H9 (cell line): ENCODE measurements at regions not wholly inside any gene's neighbourhood (a gene's known extent, or its start where the extent isn't known, plus 50 kb on each side); places are given as distances from the start of the nearest gene placed in this dataset.

ENCODE experiments used
- DNase-seq: peaks from one replicate; pipeline ENCODE4 v3.0.0-alpha.2; 2017
- H2AFZ ChIP-seq: one replicate; pipeline ENCODE4 v1.6.1; 2013; ENCODE audit warnings: mild to moderate bottlenecking, low read length, control low read depth, moderate library complexity
- H2AK5ac ChIP-seq: 2 replicates; pipeline ENCODE4 v1.6.1; 2013; ENCODE audit warnings: low read length, control low read depth, mixed read lengths; ENCODE audit not compliant: insufficient read length
- H2BK120ac ChIP-seq: one replicate; pipeline ENCODE4 v1.6.1; 2013; ENCODE audit warnings: low read depth, mild to moderate bottlenecking, low read length, control low read depth, inconsistent platforms; ENCODE audit not compliant: poor library complexity, severe bottlenecking
- H2BK12ac ChIP-seq: 2 replicates; pipeline ENCODE4 v1.6.1; 2013; ENCODE audit warnings: low read length, control low read depth, mixed read lengths, low read depth; ENCODE audit not compliant: insufficient read length
- H2BK15ac ChIP-seq: 2 replicates; pipeline ENCODE4 v1.6.1; 2013; ENCODE audit warnings: low read depth, low read length, control low read depth
- H2BK20ac ChIP-seq: one replicate; pipeline ENCODE4 v1.6.1; 2013; ENCODE audit warnings: low read depth, mild to moderate bottlenecking, low read length, control low read depth, inconsistent platforms; ENCODE audit not compliant: poor library complexity, severe bottlenecking
- H2BK5ac ChIP-seq: 2 replicates; pipeline ENCODE4 v1.6.1; 2013; ENCODE audit warnings: low read length, control low read depth, mixed read lengths; ENCODE audit not compliant: insufficient read length
- H3K14ac ChIP-seq: 2 replicates; pipeline ENCODE4 v1.6.1; 2013; ENCODE audit warnings: low read length, control low read depth; ENCODE audit not compliant: insufficient read depth
- H3K18ac ChIP-seq: 2 replicates; pipeline ENCODE4 v1.6.1; 2013; ENCODE audit warnings: low read depth, mild to moderate bottlenecking, mixed read lengths, low read length, control low read depth; ENCODE audit not compliant: insufficient read length
- H3K23ac ChIP-seq: 2 replicates; pipeline ENCODE4 v1.6.1; 2013; ENCODE audit warnings: low read length, control low read depth, mixed read lengths, low read depth; ENCODE audit not compliant: insufficient read length
- H3K23me2 ChIP-seq: 2 replicates; pipeline ENCODE4 v1.6.1; 2013; ENCODE audit warnings: low read depth, mild to moderate bottlenecking, mixed read lengths, low read length, control low read depth; ENCODE audit not compliant: insufficient read length, poor library complexity, severe bottlenecking
- H3K27ac ChIP-seq: 2 replicates; pipeline ENCODE4 v1.5.1; 2013; ENCODE audit warnings: low read length, control low read depth, mixed read lengths, low read depth; ENCODE audit not compliant: insufficient read length
- H3K27me3 ChIP-seq: 2 replicates; pipeline ENCODE4 v1.6.1; 2013; ENCODE audit warnings: low read length, control low read depth, inconsistent platforms; ENCODE audit not compliant: insufficient read depth
- H3K4ac ChIP-seq: 2 replicates; pipeline ENCODE4 v1.6.1; 2013; ENCODE audit warnings: low read depth, mild to moderate bottlenecking, control low read depth, inconsistent platforms, low read length, moderate library complexity
- H3K4me1 ChIP-seq: 2 replicates; pipeline ENCODE4 v1.6.1; 2013; ENCODE audit warnings: low read length, control low read depth, inconsistent platforms; ENCODE audit not compliant: insufficient read depth
- H3K4me2 ChIP-seq: 2 replicates; pipeline ENCODE4 v1.6.1; 2013; ENCODE audit warnings: low read length, control low read depth, mixed read lengths; ENCODE audit not compliant: insufficient read length, insufficient read depth
- H3K56ac ChIP-seq: 2 replicates; pipeline ENCODE4 v1.6.1; 2013; ENCODE audit warnings: low read depth, mild to moderate bottlenecking, mixed read lengths, low read length, control low read depth; ENCODE audit not compliant: insufficient read length
- H3K79me1 ChIP-seq: 2 replicates; pipeline ENCODE4 v1.6.1; 2013; ENCODE audit warnings: low read depth, mild to moderate bottlenecking, moderate library complexity, low read length, control low read depth, inconsistent platforms; ENCODE audit not compliant: insufficient read depth, poor library complexity, severe bottlenecking
- H3K79me2 ChIP-seq: 2 replicates; pipeline ENCODE4 v1.6.1; 2013; ENCODE audit warnings: low read length, control low read depth, inconsistent platforms; ENCODE audit not compliant: insufficient read depth
- H3K9ac ChIP-seq: 2 replicates; pipeline ENCODE4 v1.6.1; 2013; ENCODE audit warnings: low read length, control low read depth, mixed read lengths; ENCODE audit not compliant: insufficient read length; ENCODE audit errors: extremely low read depth
- H3K9me3 ChIP-seq: one replicate; pipeline ENCODE4 v1.6.1; 2013; ENCODE audit warnings: low read depth, low read length, inconsistent platforms; ENCODE audit not compliant: control insufficient read depth
- H3T11ph ChIP-seq: one replicate; pipeline ENCODE4 v1.6.1; 2013; ENCODE audit warnings: mild to moderate bottlenecking, low read length, control low read depth, inconsistent platforms
- H4K20me1 ChIP-seq: one replicate; pipeline ENCODE4 v1.6.1; 2013; ENCODE audit not compliant: control insufficient read depth, insufficient read length, insufficient read depth
- H4K5ac ChIP-seq: 2 replicates; pipeline ENCODE4 v1.6.1; 2013; ENCODE audit warnings: low read depth, mild to moderate bottlenecking, mixed read lengths, low read length, control low read depth; ENCODE audit not compliant: insufficient read length
- H4K8ac ChIP-seq: replicated peaks from 2 replicates; pipeline ENCODE4 v1.6.1; 2013; ENCODE audit warnings: low read length, control low read depth, mixed read lengths, low read depth; ENCODE audit not compliant: insufficient read length
- H4K91ac ChIP-seq: 2 replicates; pipeline ENCODE4 v1.6.1; 2013; ENCODE audit warnings: low read depth, mild to moderate bottlenecking, moderate library complexity, mixed read lengths, low read length, control low read depth; ENCODE audit not compliant: insufficient read length
- H3K27ac Mint-ChIP-seq, 3 experiments: 2 replicates in 2 of 3; 3 replicates in 1 of 3; pipeline ENCODE4 v1.8.0; 2020 to 2021; ENCODE audit warnings: mixed read lengths in 3 of 3, mild to moderate bottlenecking in 1 of 3, moderate library complexity in 1 of 3
- H3K27me3 Mint-ChIP-seq: 2 replicates; pipeline ENCODE4 v1.8.0; 2021; ENCODE audit warnings: low read depth, mild to moderate bottlenecking, moderate library complexity, mixed read lengths
- H3K36me3 Mint-ChIP-seq, 3 experiments: 2 replicates in 2 of 3; 3 replicates in 1 of 3; pipeline ENCODE4 v1.8.0; 2020 to 2021; ENCODE audit warnings: low read depth in 3 of 3, mixed read lengths in 3 of 3; ENCODE audit not compliant: insufficient read depth in 1 of 3
- H3K4me1 Mint-ChIP-seq, 2 experiments: 2 replicates each; pipeline ENCODE4 v1.8.0; 2020; ENCODE audit warnings: mixed read lengths in 2 of 2
- H3K4me3 Mint-ChIP-seq, 2 experiments: 2 replicates in 1 of 2; 3 replicates in 1 of 2; pipeline ENCODE4 v1.8.0; 2020 to 2021; ENCODE audit warnings: mild to moderate bottlenecking in 2 of 2, mixed read lengths in 2 of 2, moderate library complexity in 1 of 2
- H3K9me3 Mint-ChIP-seq, 2 experiments: 2 replicates in 1 of 2; 3 replicates in 1 of 2; pipeline ENCODE4 v1.8.0; 2020; ENCODE audit warnings: mild to moderate bottlenecking in 2 of 2, mixed read lengths in 2 of 2, moderate library complexity in 1 of 2
- WGBS: extraction: QIAGEN DNeasy Blood & Tissue Kit; methylation state at CpG from one replicate; pipeline ENCODE4 v1.1.7; 2013; ENCODE audit warnings: missing lambda C conversion rate, low lambda C conversion rate, mixed read lengths; ENCODE audit not compliant: insufficient read length; ENCODE audit errors: extremely low coverage; 5-methylcytosine and 5-hydroxymethylcytosine counted together
- TF ChIP-seq, protein P1 (sequence below): fragments of 200-600 bp; sonication (generic); conservative IDR thresholded peaks from 3 replicates; pipeline ENCODE4 v1.8.0; 2021; ENCODE audit warnings: antibody characterized with exemption, mild to moderate bottlenecking

- Histone ChIP-seq H3K4ac (no peak overlapping the region), H3K79me1 (no peaks in the 10 kb centered on the region), H3K56ac (no peak overlapping the region), H3K23ac (no peak overlapping the region), H3K23me2 (no peaks in the 10 kb centered on the region), H3K14ac (no peak overlapping the region), H2BK5ac (no peak overlapping the region), H3K9me3 (no peaks in the 10 kb centered on the region), H3K27me3 (no peaks in the 10 kb centered on the region), H3K4me2 (no peak overlapping the region), H3K9ac (no peak overlapping the region), H3K79me2 (no peaks in the 10 kb centered on the region), H3K4me1 (peaks cover 4% of the 10 kb centered on the region), H2BK12ac (no peak overlapping the region), H2BK20ac (no peak overlapping the region), H3K27ac (no peak overlapping the region), H2BK15ac (no peak overlapping the region), H4K5ac (no peak overlapping the region), H3K18ac (no peak overlapping the region), H4K20me1 (no peaks in the 10 kb centered on the region), H2BK120ac (no peak overlapping the region), H3T11ph (no peak overlapping the region), H2AFZ (no peak overlapping the region), H4K91ac (no peak overlapping the region), H4K8ac (no peak overlapping the region), H2AK5ac (no peak overlapping the region)
- WGBS: no CpG with 5 or more reads among the region's 4 CpGs
- Mint-ChIP-seq H3K4me1 (peaks cover 17 to 26% of the 10 kb centered on the region in 2 experiments), H3K27ac (no peak overlapping the region), H3K9me3 (no peaks in the 10 kb centered on the region), H3K36me3 (no peaks in the 10 kb centered on the region), H3K4me3 (no peak overlapping the region), H3K27me3 (no peaks in the 10 kb centered on the region; the same call in 1 of the 2 replicates)
- DNase-seq: no peak
- TF ChIP-seq, protein P1, sequence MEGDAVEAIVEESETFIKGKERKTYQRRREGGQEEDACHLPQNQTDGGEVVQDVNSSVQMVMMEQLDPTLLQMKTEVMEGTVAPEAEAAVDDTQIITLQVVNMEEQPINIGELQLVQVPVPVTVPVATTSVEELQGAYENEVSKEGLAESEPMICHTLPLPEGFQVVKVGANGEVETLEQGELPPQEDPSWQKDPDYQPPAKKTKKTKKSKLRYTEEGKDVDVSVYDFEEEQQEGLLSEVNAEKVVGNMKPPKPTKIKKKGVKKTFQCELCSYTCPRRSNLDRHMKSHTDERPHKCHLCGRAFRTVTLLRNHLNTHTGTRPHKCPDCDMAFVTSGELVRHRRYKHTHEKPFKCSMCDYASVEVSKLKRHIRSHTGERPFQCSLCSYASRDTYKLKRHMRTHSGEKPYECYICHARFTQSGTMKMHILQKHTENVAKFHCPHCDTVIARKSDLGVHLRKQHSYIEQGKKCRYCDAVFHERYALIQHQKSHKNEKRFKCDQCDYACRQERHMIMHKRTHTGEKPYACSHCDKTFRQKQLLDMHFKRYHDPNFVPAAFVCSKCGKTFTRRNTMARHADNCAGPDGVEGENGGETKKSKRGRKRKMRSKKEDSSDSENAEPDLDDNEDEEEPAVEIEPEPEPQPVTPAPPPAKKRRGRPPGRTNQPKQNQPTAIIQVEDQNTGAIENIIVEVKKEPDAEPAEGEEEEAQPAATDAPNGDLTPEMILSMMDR: no peak
Measured at GRCh38 chr15:34699968-34700640, 54.7 kb downstream of the GJD2 start.
